Endothelial cell of umbilical vein (primary cell): ENCODE measurements at regions not wholly inside any gene's neighbourhood (a gene's known extent, or its start where the extent isn't known, plus 50 kb on each side); places are given as distances from the start of the nearest gene placed in this dataset.

Source experiments
- BruUV-seq: library from RNA; stranded (reverse); fragments of 400-500 nt; replicated peaks from 2 replicates; lab custom pipeline; 2021; lab: Mats Ljungman, UMichigan
- CTCF ChIA-PET: fragments of 300-600, 350-600 bp; sonication (Branson Sonifier 250); formaldehyde crosslinking; loops from one replicate; lab custom pipeline; 2021; ENCODE audit warnings: antibody characterized with exemption, inconsistent platforms; lab: Charles Lee
- POLR2A ChIA-PET: fragments of 300-600, 350-600 bp; sonication (Branson Sonifier 250); formaldehyde crosslinking; loops from one replicate; lab custom pipeline; 2021; ENCODE audit warnings: antibody characterized with exemption, inconsistent platforms; lab: Charles Lee
- DNase-seq: peaks from one replicate; pipeline ENCODE4 v3.0.0-alpha.2; 2011; ENCODE audit warnings: low read depth, low spot score
- FAIRE-seq: peaks from 2 replicates; lab custom pipeline; 2011; peaks lifted over from hg19 to GRCh38; lab: Jason Lieb, UNC
- H2AFZ ChIP-seq: 2 replicates; pipeline ENCODE4 v1.6.0; 2012; ENCODE audit warnings: low read depth, low read length, control low read depth, inconsistent platforms
- H3K27ac ChIP-seq: 2 replicates; pipeline ENCODE4 v1.5.1; 2011; ENCODE audit warnings: low read depth, mild to moderate bottlenecking, control low read depth, low read length, moderate library complexity; ENCODE audit not compliant: insufficient read depth
- H3K27me3 ChIP-seq, 2 experiments: 2 replicates each; pipeline versions ENCODE4 v1.6.0 to v1.6.1; 2011; ENCODE audit warnings: low read length in 2 of 2, mixed read lengths in 1 of 2; ENCODE audit not compliant: control insufficient read depth in 2 of 2, insufficient read depth in 2 of 2
- H3K36me3 ChIP-seq, 2 experiments: 2 replicates in 1 of 2; 3 replicates in 1 of 2; pipeline ENCODE4 v1.5.1; 2011; ENCODE audit warnings: low read length in 2 of 2, mild to moderate bottlenecking in 1 of 2, moderate library complexity in 1 of 2; ENCODE audit not compliant: control insufficient read depth in 2 of 2, insufficient read depth in 2 of 2; ENCODE audit errors: extremely low read depth in 1 of 2
- H3K4me1 ChIP-seq: 3 replicates; pipeline ENCODE4 v1.5.1; 2011; ENCODE audit warnings: mild to moderate bottlenecking, low read length; ENCODE audit not compliant: control insufficient read depth, insufficient read depth; ENCODE audit errors: extremely low read depth
- H3K4me2 ChIP-seq: 2 replicates; pipeline ENCODE4 v1.6.1; 2011; ENCODE audit warnings: low read length, control low read depth, mixed read lengths; ENCODE audit not compliant: insufficient read depth
- H3K4me3 ChIP-seq, 3 experiments: fragments of 200-600 bp in 1 of 3; sonication (generic), shearing (Covaris generic) in 1 of 3; replicated peaks in 1 of 3; 2 replicates each; pipeline ENCODE4 v1.5.1; 2011 to 2016; ENCODE audit warnings: control low read depth in 3 of 3, low read length in 3 of 3, mild to moderate bottlenecking in 2 of 3, inconsistent platforms in 1 of 3, low read depth in 1 of 3, moderate library complexity in 1 of 3; ENCODE audit not compliant: insufficient read depth in 1 of 3
- H3K79me2 ChIP-seq: 2 replicates; pipeline ENCODE4 v1.6.0; 2012; ENCODE audit warnings: low read length, inconsistent platforms; ENCODE audit not compliant: control insufficient read depth, insufficient read depth
- H3K9ac ChIP-seq: replicated peaks from 2 replicates; pipeline ENCODE3; 2011; ENCODE audit warnings: low read length, control low read depth; ENCODE audit not compliant: insufficient read depth; ENCODE audit errors: extremely low read depth
- H3K9me1 ChIP-seq: replicated peaks from 3 replicates; pipeline ENCODE4 v1.6.0; 2011; ENCODE audit warnings: mild to moderate bottlenecking, low read length; ENCODE audit not compliant: control insufficient read depth, insufficient read depth; ENCODE audit errors: extremely low read depth
- H3K9me3 ChIP-seq: replicated peaks from 2 replicates; pipeline ENCODE4 v1.5.1; 2012; ENCODE audit warnings: low read length, inconsistent platforms; ENCODE audit not compliant: control insufficient read depth, insufficient read depth
- H4K20me1 ChIP-seq: replicated peaks from 2 replicates; pipeline ENCODE3; 2011; ENCODE audit warnings: mild to moderate bottlenecking, low read length; ENCODE audit not compliant: control insufficient read depth, insufficient read depth; ENCODE audit errors: extremely low read depth
- CTCF ChIP-seq, 2 donors: IDR thresholded peaks; 1 replicate in 1 of 2; 2 replicates in 1 of 2; pipeline ENCODE4 v1.5.1; 2011; ENCODE audit warnings: low read length in 2 of 2, mild to moderate bottlenecking in 2 of 2, moderate library complexity in 2 of 2, control low read depth in 1 of 2, inconsistent platforms in 1 of 2, low read depth in 1 of 2; ENCODE audit not compliant: insufficient read depth in 1 of 2; ENCODE audit errors: extremely low read depth in 1 of 2
- EZH2 ChIP-seq: IDR thresholded peaks from 2 replicates; pipeline ENCODE4 v1.6.1; 2012; ENCODE audit warnings: borderline replicate concordance, low read depth, mild to moderate bottlenecking, moderate library complexity, low read length, inconsistent platforms; ENCODE audit not compliant: severe bottlenecking
- FOS ChIP-seq: IDR thresholded peaks from 2 replicates; pipeline ENCODE4 v1.6.1; 2011; ENCODE audit warnings: mild to moderate bottlenecking, low read length, moderate library complexity, borderline replicate concordance; ENCODE audit not compliant: insufficient read depth
- GATA2 ChIP-seq: IDR thresholded peaks from 2 replicates; pipeline ENCODE4 v1.7.0; 2011; ENCODE audit warnings: low read depth, mild to moderate bottlenecking, moderate library complexity, mixed read lengths, low read length; ENCODE audit not compliant: insufficient read length, insufficient read depth
- JUN ChIP-seq: IDR thresholded peaks from 2 replicates; pipeline ENCODE4 v1.6.1; 2011; ENCODE audit warnings: borderline replicate concordance, low read depth; ENCODE audit not compliant: insufficient read length, insufficient read depth
- MYC ChIP-seq: IDR thresholded peaks from one replicate; pipeline ENCODE4 v1.6.1; 2011; ENCODE audit warnings: mild to moderate bottlenecking, low read depth, low read length
- POLR2A ChIP-seq: IDR thresholded peaks from 2 replicates; pipeline ENCODE4 v1.6.1; 2012; ENCODE audit warnings: low read depth, mild to moderate bottlenecking, control low read depth, low read length
- POLR2AphosphoS5 ChIP-seq: IDR thresholded peaks from 2 replicates; pipeline ENCODE4 v1.6.1; 2012; ENCODE audit warnings: low read depth, mild to moderate bottlenecking, control low read depth, low read length, moderate library complexity; ENCODE audit not compliant: insufficient read depth
- dilution Hi-C: fragments of 300-500 bp; cut with MboI; formaldehyde crosslinking; loops from one replicate; pipeline ENCODE4 v1.15.0; 2019; ENCODE audit warnings: low sequenced_read_pairs; ENCODE audit not compliant: extremely low pct_ligation_motif_present
- intact Hi-C: fragments of 100-400 bp; cut with micrococcal nuclease; formaldehyde crosslinking; loops from one replicate; pipeline ENCODE4 v1.10.0; 2022
- TF ChIP-seq, protein P1 (sequence below): IDR thresholded peaks from 2 replicates; pipeline ENCODE4 v1.6.1; 2011; ENCODE audit not compliant: insufficient read depth, insufficient read length

DNA sequence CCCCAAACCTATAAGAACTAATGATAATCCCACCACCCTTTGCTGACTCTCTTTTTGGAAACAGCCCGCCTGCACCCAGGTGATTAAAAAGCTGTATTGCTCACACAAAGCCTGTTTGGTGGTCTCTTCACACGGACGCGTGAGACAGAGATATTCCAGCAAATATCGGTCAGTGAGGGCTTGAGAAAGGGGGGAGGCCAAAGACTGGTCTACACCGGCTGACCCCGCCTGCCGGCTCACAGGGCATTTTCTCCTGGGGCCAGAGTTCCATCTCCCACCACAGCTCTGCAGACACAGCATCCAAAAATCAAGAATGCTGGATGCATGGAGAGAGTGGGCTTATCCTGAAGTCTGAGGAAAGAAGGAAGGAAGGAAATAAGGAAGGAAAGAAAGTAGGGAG lies 176.0 kb downstream of the SHOX start:
- Histone ChIP-seq H3K27ac (no peak overlapping the region), H3K4me1 (no peaks in the 10 kb centered on the region), H3K4me3 (no peak overlapping the region), H3K36me3 (no peaks in the 10 kb centered on the region), H3K79me2 (no peaks in the 10 kb centered on the region), H2AFZ (no peak overlapping the region), H3K9me3 (peaks cover 7% of the 10 kb centered on the region), H4K20me1 (no peaks in the 10 kb centered on the region), H3K4me2 (no peak overlapping the region), H3K9ac (no peak overlapping the region), H3K9me1 (no peaks in the 10 kb centered on the region), H3K27me3 (no peaks in the 10 kb centered on the region)
- TF ChIP-seq JUN (no peak), GATA2 (no peak), POLR2A (no peak), EZH2 (no peak), FOS (no peak), POLR2AphosphoS5 (no peak), CTCF (IDR thresholded peaks at IDR 0.05; ENCODE audit: extremely low read depth in 1 of 2, insufficient read depth in 1 of 2, low read depth in 1 of 2, low read length in 2 of 2) (no peak), MYC (no peak)
- TF ChIP-seq, protein P1, sequence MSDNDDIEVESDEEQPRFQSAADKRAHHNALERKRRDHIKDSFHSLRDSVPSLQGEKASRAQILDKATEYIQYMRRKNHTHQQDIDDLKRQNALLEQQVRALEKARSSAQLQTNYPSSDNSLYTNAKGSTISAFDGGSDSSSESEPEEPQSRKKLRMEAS, result no peak
- no peak for FAIRE-seq
- no TSS peak for BruUV-seq
- intact Hi-C loops, result no loop called here
- POLR2A ChIA-PET, result no interaction called here
- CTCF ChIA-PET, result no interaction called here
- dilution Hi-C loops, result no loop called here
- DNase-seq, result no peak
